OCI-LY3 (cell line): ENCODE measurements at regions not wholly inside any gene's neighbourhood (a gene's known extent, or its start where the extent isn't known, plus 50 kb on each side); places are given as distances from the start of the nearest gene placed in this dataset.

ENCODE experiments used
- H2AFZ ChIP-seq: fragments of 200-600, 300-600 bp; shearing (Covaris generic); 2 replicates; pipeline ENCODE4 v1.6.0; 2014; ENCODE audit warnings: antibody characterized with exemption, low read depth, low read length
- H3K27ac ChIP-seq: fragments of 200-600, 300-600 bp; sonication (generic); 2 replicates; pipeline ENCODE4 v1.5.1; 2014; ENCODE audit warnings: mild to moderate bottlenecking, low read length, moderate library complexity, mixed read lengths
- H3K27me3 ChIP-seq: fragments of 200-600, 300-600 bp; sonication (generic); 2 replicates; pipeline ENCODE4 v1.6.1; 2014; ENCODE audit warnings: low read depth, low read length, mixed read lengths
- H3K36me3 ChIP-seq: fragments of 200-600, 300-600 bp; sonication (generic); replicated peaks from 2 replicates; pipeline ENCODE3; 2014; ENCODE audit warnings: low read depth, low read length, mixed read lengths
- H3K4me1 ChIP-seq: fragments of 300-600, 200-600 bp; sonication (generic); 2 replicates; pipeline ENCODE4 v1.6.1; 2014; ENCODE audit warnings: low read length, mixed read lengths
- H3K4me2 ChIP-seq: fragments of 200-600, 300-600 bp; sonication (generic); 2 replicates; pipeline ENCODE4 v1.6.1; 2014; ENCODE audit warnings: low read length, mixed read lengths
- H3K4me3 ChIP-seq: fragments of 300-600, 200-600 bp; sonication (generic); 2 replicates; pipeline ENCODE4 v1.5.1; 2014; ENCODE audit warnings: antibody characterized with exemption, mild to moderate bottlenecking, low read length, moderate library complexity
- H3K79me2 ChIP-seq: fragments of 300-600, 200-600 bp; shearing (Covaris generic); 2 replicates; pipeline ENCODE4 v1.6.1; 2014; ENCODE audit warnings: mild to moderate bottlenecking, low read length, mixed read lengths
- H3K9ac ChIP-seq: fragments of 300-600, 200-600 bp; shearing (Covaris generic); 2 replicates; pipeline ENCODE4 v1.6.0; 2014; ENCODE audit warnings: mild to moderate bottlenecking, low read length, moderate library complexity
- H3K9me3 ChIP-seq: fragments of 200-600, 300-600 bp; shearing (Covaris generic); 2 replicates; pipeline ENCODE4 v1.6.1; 2014; ENCODE audit warnings: low read length, mixed read lengths; ENCODE audit not compliant: insufficient read depth
- H4K20me1 ChIP-seq: fragments of 200-600, 300-600 bp; sonication (generic); 2 replicates; pipeline ENCODE4 v1.6.1; 2016; ENCODE audit warnings: low read length, mixed read lengths; ENCODE audit not compliant: insufficient read depth
- EZH2phosphoT487 ChIP-seq: fragments of 200-600 bp; shearing (Covaris generic); IDR thresholded peaks from 2 replicates; pipeline ENCODE4 v1.6.1; 2018; ENCODE audit warnings: antibody characterized with exemption, mixed run types, low read depth
- TF ChIP-seq, protein P1 (sequence below): fragments of 200-600, 300-600 bp; sonication (generic); IDR thresholded peaks from 2 replicates; pipeline ENCODE4 v1.5.1; 2014; ENCODE audit warnings: antibody characterized with exemption, low read length, low read depth

DNA sequence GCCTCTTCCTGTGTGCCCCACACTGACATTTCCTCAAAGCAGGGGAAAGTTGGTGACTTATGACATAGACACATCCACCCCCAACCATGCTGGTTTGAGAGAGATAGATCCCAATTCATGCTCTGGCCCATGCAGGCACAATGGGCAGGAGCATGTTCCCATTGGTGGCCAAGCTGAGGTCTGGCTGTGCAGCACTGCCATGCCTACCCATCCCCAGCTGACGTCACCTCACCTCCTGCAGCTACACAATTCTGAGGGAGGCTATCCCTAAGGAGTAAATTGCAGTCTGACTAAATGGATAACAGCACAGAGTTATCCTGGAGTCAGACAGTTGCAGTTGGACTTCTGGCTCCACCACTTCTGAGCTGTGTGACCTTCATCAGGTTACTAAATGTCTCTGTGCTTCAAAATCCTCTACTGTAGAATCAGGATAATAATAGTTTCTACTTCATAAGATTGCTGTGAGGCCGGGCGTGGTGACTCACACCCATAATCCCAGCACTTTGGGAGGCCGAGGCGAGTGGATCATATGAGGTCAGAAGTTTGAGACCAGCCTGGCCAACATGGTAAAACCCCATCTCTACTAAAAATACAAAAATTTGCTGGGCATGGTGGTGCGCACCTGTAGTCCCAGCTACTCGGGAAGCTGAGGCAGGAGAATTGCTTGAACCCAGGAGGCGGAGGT is 323.9 kb downstream of the BCL11B start:
- no peak overlapping the region for H3K9ac ChIP-seq
- H3K79me2 ChIP-seq: no peaks in the 10 kb centered on the region
- H3K27ac ChIP-seq: no peak overlapping the region
- no peaks in the 10 kb centered on the region for H3K36me3 ChIP-seq
- no peak overlapping the region for H3K4me3 ChIP-seq
- H4K20me1 ChIP-seq: no peaks in the 10 kb centered on the region
- no peak overlapping the region for H2AFZ ChIP-seq
- peaks cover 12% of the 10 kb centered on the region for H3K4me1 ChIP-seq
- no peaks in the 10 kb centered on the region for H3K27me3 ChIP-seq
- TF ChIP-seq, protein P1, sequence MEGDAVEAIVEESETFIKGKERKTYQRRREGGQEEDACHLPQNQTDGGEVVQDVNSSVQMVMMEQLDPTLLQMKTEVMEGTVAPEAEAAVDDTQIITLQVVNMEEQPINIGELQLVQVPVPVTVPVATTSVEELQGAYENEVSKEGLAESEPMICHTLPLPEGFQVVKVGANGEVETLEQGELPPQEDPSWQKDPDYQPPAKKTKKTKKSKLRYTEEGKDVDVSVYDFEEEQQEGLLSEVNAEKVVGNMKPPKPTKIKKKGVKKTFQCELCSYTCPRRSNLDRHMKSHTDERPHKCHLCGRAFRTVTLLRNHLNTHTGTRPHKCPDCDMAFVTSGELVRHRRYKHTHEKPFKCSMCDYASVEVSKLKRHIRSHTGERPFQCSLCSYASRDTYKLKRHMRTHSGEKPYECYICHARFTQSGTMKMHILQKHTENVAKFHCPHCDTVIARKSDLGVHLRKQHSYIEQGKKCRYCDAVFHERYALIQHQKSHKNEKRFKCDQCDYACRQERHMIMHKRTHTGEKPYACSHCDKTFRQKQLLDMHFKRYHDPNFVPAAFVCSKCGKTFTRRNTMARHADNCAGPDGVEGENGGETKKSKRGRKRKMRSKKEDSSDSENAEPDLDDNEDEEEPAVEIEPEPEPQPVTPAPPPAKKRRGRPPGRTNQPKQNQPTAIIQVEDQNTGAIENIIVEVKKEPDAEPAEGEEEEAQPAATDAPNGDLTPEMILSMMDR: no peak
- TF ChIP-seq EZH2phosphoT487: no peak
- H3K4me2 ChIP-seq: no peak overlapping the region
- no peaks in the 10 kb centered on the region for H3K9me3 ChIP-seq

DNA sequence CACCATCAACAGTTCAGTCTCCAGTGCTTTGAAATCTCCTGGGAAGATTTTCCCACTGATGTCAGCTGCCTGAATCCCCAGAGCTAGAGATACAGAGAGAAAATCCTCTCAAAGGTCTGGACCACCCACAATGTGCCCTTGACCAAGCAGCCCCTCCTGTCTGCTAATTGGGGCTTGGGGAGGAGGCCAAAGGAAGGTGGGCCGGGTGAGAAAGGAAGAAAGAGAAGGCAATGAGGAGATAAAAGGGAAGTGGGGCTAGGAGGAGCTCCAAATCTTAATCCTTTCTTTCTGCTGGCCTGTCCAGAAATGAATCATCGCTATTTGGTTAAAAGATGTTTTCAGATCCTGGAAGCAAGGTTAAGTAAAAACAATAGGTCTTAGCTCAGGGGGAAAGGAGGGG is 322.9 kb downstream of the BCL11B start:
- Histone ChIP-seq H4K20me1 (no peaks in the 10 kb centered on the region), H3K9ac (no peak overlapping the region), H3K27ac (no peak overlapping the region), H3K9me3 (no peaks in the 10 kb centered on the region), H2AFZ (no peak overlapping the region), H3K27me3 (no peaks in the 10 kb centered on the region), H3K79me2 (no peaks in the 10 kb centered on the region), H3K36me3 (no peaks in the 10 kb centered on the region), H3K4me1 (peaks cover 17% of the 10 kb centered on the region), H3K4me3 (no peak overlapping the region), H3K4me2 (peak overlapping the region; percentile 36; the same call in 1 of the 2 replicates)
- TF ChIP-seq EZH2phosphoT487: no peak
- TF ChIP-seq, protein P1: no peak

DNA sequence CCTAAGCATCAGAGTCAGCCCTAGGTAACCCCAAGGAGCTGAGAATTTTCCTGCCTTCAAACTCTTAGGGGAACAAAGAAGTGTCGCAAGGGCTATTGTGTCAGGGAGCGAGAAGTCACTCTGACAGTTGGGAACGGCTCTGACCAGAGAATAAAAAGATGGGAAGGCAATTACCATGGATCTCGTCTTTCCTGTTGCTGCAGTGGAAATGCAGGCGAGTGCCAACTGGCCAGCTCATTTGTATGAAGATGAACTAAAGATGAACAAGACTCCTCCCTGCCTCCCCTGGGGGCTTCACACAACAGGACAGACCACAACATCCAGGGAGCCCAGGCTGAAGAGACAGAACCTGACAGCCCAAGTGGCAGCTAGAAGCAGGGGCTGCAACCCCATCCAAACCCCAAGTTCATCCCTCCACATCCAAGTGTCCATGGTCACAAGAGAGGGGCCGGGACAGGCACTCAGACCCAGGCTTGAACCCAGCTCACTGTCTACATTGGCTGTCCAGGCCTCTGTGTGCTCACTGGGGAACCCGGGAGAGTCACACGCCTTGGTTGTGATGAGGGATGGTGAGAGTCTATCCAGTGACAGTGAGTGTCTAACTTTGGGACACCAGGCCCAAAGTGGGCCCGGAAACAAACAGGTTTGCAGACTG is 322.4 kb downstream of the BCL11B start:
- Histone ChIP-seq H3K9ac (no peak overlapping the region), H3K27ac (no peak overlapping the region)
- no peak for TF ChIP-seq EZH2phosphoT487
- TF ChIP-seq, protein P1: no peak

DNA sequence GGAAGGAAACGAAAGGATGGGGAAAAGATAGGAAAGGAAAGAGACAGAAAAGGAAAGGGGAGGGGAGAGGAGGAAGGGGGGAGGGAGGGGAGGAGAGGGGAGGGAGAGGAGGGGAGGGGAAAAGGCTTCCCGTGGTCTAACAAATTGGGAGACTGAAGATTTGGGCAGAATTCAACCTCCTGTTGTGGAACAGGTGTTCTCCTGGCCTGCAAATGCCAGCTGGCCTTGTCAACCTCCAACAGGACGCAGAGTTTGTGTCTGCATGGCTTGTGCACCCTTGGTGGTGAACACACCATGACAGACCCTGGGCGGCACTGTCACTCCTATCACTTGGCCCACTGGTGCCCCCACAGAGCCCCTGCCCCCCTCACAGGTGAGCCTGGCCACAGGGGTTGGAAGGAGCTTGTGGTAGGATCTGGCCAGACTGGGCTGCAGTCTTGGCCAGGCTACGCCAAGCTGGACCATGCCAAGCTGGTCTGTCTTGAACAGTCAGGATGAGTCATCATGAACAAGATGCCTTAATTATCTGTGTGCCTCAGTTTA is 321.6 kb downstream of the BCL11B start:
- no peak overlapping the region for H2AFZ ChIP-seq
- no peak overlapping the region for H3K9ac ChIP-seq
- TF ChIP-seq, protein P1: no peak
- TF ChIP-seq EZH2phosphoT487: no peak
- H3K9me3 ChIP-seq: no peaks in the 10 kb centered on the region
- no peaks in the 10 kb centered on the region for H3K27me3 ChIP-seq
- peaks cover 21% of the 10 kb centered on the region for H3K4me1 ChIP-seq
- no peak overlapping the region for H3K27ac ChIP-seq
- H3K4me2 ChIP-seq: no peak overlapping the region
- H3K4me3 ChIP-seq: no peak overlapping the region
- H4K20me1 ChIP-seq: no peaks in the 10 kb centered on the region
- no peaks in the 10 kb centered on the region for H3K79me2 ChIP-seq
- no peaks in the 10 kb centered on the region for H3K36me3 ChIP-seq

More for the DNA sequence above, 322.4 kb downstream of the BCL11B start:
- H3K36me3 ChIP-seq: no peaks in the 10 kb centered on the region
- no peaks in the 10 kb centered on the region for H3K27me3 ChIP-seq
- peak overlapping the region; percentile 36; the same call in 1 of the 2 replicates for H3K4me2 ChIP-seq
- H3K9me3 ChIP-seq: no peaks in the 10 kb centered on the region
- no peak overlapping the region for H2AFZ ChIP-seq
- peaks cover 21% of the 10 kb centered on the region for H3K4me1 ChIP-seq
- H3K4me3 ChIP-seq: no peak overlapping the region
- H4K20me1 ChIP-seq: no peaks in the 10 kb centered on the region
- H3K79me2 ChIP-seq: no peaks in the 10 kb centered on the region
